CD4-positive, alpha-beta T cell treated with Interleukin-4 for 1 hour (primary cell): ENCODE measurements at regions not wholly inside any gene's neighbourhood (a gene's known extent, or its start where the extent isn't known, plus 50 kb on each side); places are given as distances from the start of the nearest gene placed in this dataset.
A peak's percentile ranks its signal among the peaks of the same experiment; 100 is the strongest.
"Not testable (repeated sequence)": the region's sequence is repeated elsewhere in the genome, so short reads cannot be mapped to it uniquely, and the experiment has no call there.

Experiments used
- DNase-seq, 2 donors: peaks; one replicate each; pipeline ENCODE4 v3.0.0-alpha.2; 2020 to 2022

GRCh38 chr21:35207322-35207721, 158.2 kb upstream of the RUNX1 start:
- no peak for DNase-seq

- no peak for DNase-seq
Measured at GRCh38 chr21:35206141-35207125, 157.3 kb upstream of the RUNX1 start.

- DNase-seq = peak in 1 of 2 donors; percentile 14
Measured at GRCh38 chr21:35204850-35205541, 155.9 kb upstream of the RUNX1 start.

- no peak for DNase-seq
Measured at GRCh38 chr21:35204125-35204524, 155.0 kb upstream of the RUNX1 start.

- no peak for DNase-seq
Measured at GRCh38 chr21:35203093-35203977, 154.2 kb upstream of the RUNX1 start.

- DNase-seq = no peak
Measured at GRCh38 chr21:35202431-35202830, 153.3 kb upstream of the RUNX1 start.

GRCh38 chr21:35201799-35202198, 152.7 kb upstream of the RUNX1 start:
- no peak for DNase-seq

GRCh38 chr21:35201288-35201687, 152.2 kb upstream of the RUNX1 start:
- no peak for DNase-seq

- DNase-seq = no peak
Measured at GRCh38 chr21:35199733-35200015, 150.6 kb upstream of the RUNX1 start.

- no peak for DNase-seq
Measured at GRCh38 chr21:35198982-35199732, 150.1 kb upstream of the RUNX1 start.

GRCh38 chr21:35198565-35198964, 149.5 kb upstream of the RUNX1 start:
- no peak for DNase-seq

- no peak for DNase-seq
Measured at GRCh38 chr21:35197992-35198431, 148.9 kb upstream of the RUNX1 start.

- DNase-seq = no peak
Measured at GRCh38 chr21:35197191-35197590, 148.1 kb upstream of the RUNX1 start.

GRCh38 chr21:35196128-35196527, 147.0 kb upstream of the RUNX1 start:
- no peak for DNase-seq

- DNase-seq = no peak
Measured at GRCh38 chr21:35195232-35195631, 146.1 kb upstream of the RUNX1 start.

- DNase-seq = no peak
Measured at GRCh38 chr21:35191754-35192153, 142.7 kb upstream of the RUNX1 start.

GRCh38 chr21:35191128-35191527, 142.0 kb upstream of the RUNX1 start:
- no peak for DNase-seq

GRCh38 chr21:35190201-35190701, 141.1 kb upstream of the RUNX1 start:
- no peak for DNase-seq

GRCh38 chr21:35189077-35189863, 140.2 kb upstream of the RUNX1 start:
- DNase-seq = no peak

GRCh38 chr21:35183389-35183788, 134.3 kb upstream of the RUNX1 start:
- not testable (repeated sequence) for DNase-seq

- DNase-seq = no peak
Measured at GRCh38 chr21:35179990-35180540, 131.0 kb upstream of the RUNX1 start.
